ENCODE measurements at regions not wholly inside any gene's neighbourhood (a gene's known extent, or its start where the extent isn't known, plus 50 kb on each side); places are given as distances from the start of the nearest gene placed in this dataset.

DNA sequence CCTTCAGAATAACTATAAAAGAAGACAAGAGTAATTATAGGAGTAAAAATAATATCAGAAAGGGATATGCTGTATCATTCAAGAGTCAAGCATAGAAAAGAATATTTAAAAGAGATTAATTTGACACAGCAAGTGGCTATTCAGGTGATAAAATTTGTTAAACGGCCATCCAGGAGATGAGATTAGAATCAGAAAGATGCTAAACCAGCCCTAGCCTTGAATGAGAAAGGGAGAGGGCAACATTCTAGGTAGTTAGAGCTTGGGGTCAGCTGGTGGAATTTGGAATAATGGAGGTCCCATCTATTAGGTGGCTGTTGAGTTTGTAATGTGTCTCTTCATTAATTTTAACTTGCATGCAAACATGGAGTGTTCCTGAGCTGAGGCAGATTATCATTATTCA is 350.5 kb upstream of the PABPC4L start:
- ChIA-PET CTCF (no interaction called here), POLR2A (no interaction called here), RAD21 (ENCODE audit: low non-redundant PET in 1 of 2, low total read pairs in 2 of 2, uncharacterized antibody in 2 of 2, unreplicated experiment in 2 of 2) (no interaction called here)
- Histone ChIP-seq H3K36me3 (ENCODE audit: control insufficient read depth in 1 of 2, insufficient read depth in 2 of 2, low read length in 2 of 2) (no peaks in the 10 kb centered on the region), H3K9ac (ENCODE audit: low read length) (no peak overlapping the region), H3K4me2 (ENCODE audit: low read length) (no peak overlapping the region), H2AFZ (ENCODE audit: low read depth, low read length, poor library complexity, severe bottlenecking) (no peak overlapping the region), H3K9me2 (ENCODE audit: insufficient read depth) (no peaks in the 10 kb centered on the region; the same call in 1 of the 2 replicates), H3K9me3 (ENCODE audit: control insufficient read depth in 1 of 2, insufficient read depth in 1 of 2, low read depth in 1 of 2, low read length in 2 of 2) (peaks cover 0 to 7% of the 10 kb centered on the region in 2 experiments; a peak in 1 of 4 replicates), H3K27me3 (ENCODE audit: insufficient read depth, low read length) (no peaks in the 10 kb centered on the region), H3K4me3 (replicated peaks in 1 of 2; ENCODE audit: low read depth in 1 of 2, low read length in 2 of 2) (no peak overlapping the region), H3K79me2 (ENCODE audit: insufficient read depth, low read length) (no peaks in the 10 kb centered on the region), H4K20me1 (ENCODE audit: insufficient read depth) (no peaks in the 10 kb centered on the region), H3K27ac (ENCODE audit: low read depth, low read length) (no peak overlapping the region), H3K4me1 (ENCODE audit: control insufficient read depth in 1 of 2, insufficient read depth in 2 of 2, low read length in 2 of 2) (no peaks in the 10 kb centered on the region)
- BruUV-seq (replicated peaks): no TSS peak
- ATAC-seq: no peak
- no peak for DNase-seq (ENCODE audit: low read depth, low spot score)
- intact Hi-C loops (cut with micrococcal nuclease): no loop called here
- TF ChIP-seq SRF (IDR thresholded peaks at IDR 0.05; ENCODE audit: low read depth) (no peak), SP1 (IDR thresholded peaks at IDR 0.05; ENCODE audit: low read depth) (no peak), POLR2AphosphoS5 (IDR thresholded peaks at IDR 0.05; ENCODE audit: low read depth, low read length) (no peak)

DNA sequence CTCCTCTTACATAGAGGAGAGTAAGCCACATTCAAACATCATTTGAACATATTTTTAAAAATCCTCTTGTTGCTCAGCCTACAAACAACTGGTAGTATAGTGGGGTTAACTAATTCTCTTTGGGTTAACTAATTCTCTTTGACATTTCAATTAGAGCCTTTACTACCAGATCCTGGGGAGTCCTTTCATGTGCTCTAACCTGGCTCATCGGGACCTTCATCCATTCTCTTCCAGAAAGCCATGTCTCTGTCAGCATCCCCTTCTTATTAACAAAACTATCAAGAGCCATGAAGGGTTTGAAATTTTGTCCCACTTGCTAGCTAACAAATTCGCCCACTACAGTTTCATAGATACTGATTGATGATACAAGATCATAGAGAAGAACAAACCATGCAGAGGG is 349.8 kb upstream of the PABPC4L start:
- Histone ChIP-seq H3K27ac (ENCODE audit: low read depth, low read length) (no peak overlapping the region), H2AFZ (ENCODE audit: low read depth, low read length, poor library complexity, severe bottlenecking) (no peak overlapping the region), H3K36me3 (ENCODE audit: control insufficient read depth in 1 of 2, insufficient read depth in 2 of 2, low read length in 2 of 2) (no peaks in the 10 kb centered on the region), H3K9me3 (ENCODE audit: control insufficient read depth in 1 of 2, insufficient read depth in 1 of 2, low read depth in 1 of 2, low read length in 2 of 2) (peaks cover 0 to 7% of the 10 kb centered on the region in 2 experiments; a peak in 1 of 4 replicates), H3K4me3 (replicated peaks in 1 of 2; ENCODE audit: low read depth in 1 of 2, low read length in 2 of 2) (no peak overlapping the region), H3K27me3 (ENCODE audit: insufficient read depth, low read length) (no peaks in the 10 kb centered on the region), H3K9me2 (ENCODE audit: insufficient read depth) (no peaks in the 10 kb centered on the region; the same call in 1 of the 2 replicates), H3K4me2 (ENCODE audit: low read length) (no peak overlapping the region), H3K79me2 (ENCODE audit: insufficient read depth, low read length) (no peaks in the 10 kb centered on the region), H3K9ac (ENCODE audit: low read length) (no peak overlapping the region), H3K4me1 (ENCODE audit: control insufficient read depth in 1 of 2, insufficient read depth in 2 of 2, low read length in 2 of 2) (no peaks in the 10 kb centered on the region), H4K20me1 (ENCODE audit: insufficient read depth) (no peaks in the 10 kb centered on the region)
- DNase-seq (ENCODE audit: low read depth, low spot score) (no peak), ATAC-seq (no peak)
- ChIA-PET POLR2A (no interaction called here), RAD21 (ENCODE audit: low non-redundant PET in 1 of 2, low total read pairs in 2 of 2, uncharacterized antibody in 2 of 2, unreplicated experiment in 2 of 2) (no interaction called here), CTCF (no interaction called here)
- BruUV-seq (replicated peaks): no TSS peak
- intact Hi-C loops (cut with micrococcal nuclease): no loop called here
- TF ChIP-seq POLR2A (IDR thresholded peaks at IDR 0.05; ENCODE audit: borderline replicate concordance, extremely low read depth, insufficient read depth, insufficient read length): no peak
- TF ChIP-seq YY1 (IDR thresholded peaks at IDR 0.05; ENCODE audit: extremely low read depth, insufficient replicate concordance, low read depth, low read length): no peak
- no peak for TF ChIP-seq FOSL1 (IDR thresholded peaks at IDR 0.05; ENCODE audit: low read depth)
- TF ChIP-seq ELF1 (IDR thresholded peaks at IDR 0.05; ENCODE audit: borderline replicate concordance, low read depth): no peak
- TF ChIP-seq EZH2 (IDR thresholded peaks at IDR 0.05): no peak
- TF ChIP-seq, protein P1, sequence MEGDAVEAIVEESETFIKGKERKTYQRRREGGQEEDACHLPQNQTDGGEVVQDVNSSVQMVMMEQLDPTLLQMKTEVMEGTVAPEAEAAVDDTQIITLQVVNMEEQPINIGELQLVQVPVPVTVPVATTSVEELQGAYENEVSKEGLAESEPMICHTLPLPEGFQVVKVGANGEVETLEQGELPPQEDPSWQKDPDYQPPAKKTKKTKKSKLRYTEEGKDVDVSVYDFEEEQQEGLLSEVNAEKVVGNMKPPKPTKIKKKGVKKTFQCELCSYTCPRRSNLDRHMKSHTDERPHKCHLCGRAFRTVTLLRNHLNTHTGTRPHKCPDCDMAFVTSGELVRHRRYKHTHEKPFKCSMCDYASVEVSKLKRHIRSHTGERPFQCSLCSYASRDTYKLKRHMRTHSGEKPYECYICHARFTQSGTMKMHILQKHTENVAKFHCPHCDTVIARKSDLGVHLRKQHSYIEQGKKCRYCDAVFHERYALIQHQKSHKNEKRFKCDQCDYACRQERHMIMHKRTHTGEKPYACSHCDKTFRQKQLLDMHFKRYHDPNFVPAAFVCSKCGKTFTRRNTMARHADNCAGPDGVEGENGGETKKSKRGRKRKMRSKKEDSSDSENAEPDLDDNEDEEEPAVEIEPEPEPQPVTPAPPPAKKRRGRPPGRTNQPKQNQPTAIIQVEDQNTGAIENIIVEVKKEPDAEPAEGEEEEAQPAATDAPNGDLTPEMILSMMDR (IDR thresholded peaks at IDR 0.05 in 2 of 3, conservative IDR thresholded peaks at IDR 0.05 in 1 of 3; ENCODE audit: borderline replicate concordance in 1 of 3, insufficient read depth in 1 of 3, low read depth in 2 of 3, low read length in 2 of 3): no peak
- TF ChIP-seq, protein P2, sequence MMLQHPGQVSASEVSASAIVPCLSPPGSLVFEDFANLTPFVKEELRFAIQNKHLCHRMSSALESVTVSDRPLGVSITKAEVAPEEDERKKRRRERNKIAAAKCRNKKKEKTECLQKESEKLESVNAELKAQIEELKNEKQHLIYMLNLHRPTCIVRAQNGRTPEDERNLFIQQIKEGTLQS (IDR thresholded peaks at IDR 0.05): no peak
- TF ChIP-seq, protein P3, sequence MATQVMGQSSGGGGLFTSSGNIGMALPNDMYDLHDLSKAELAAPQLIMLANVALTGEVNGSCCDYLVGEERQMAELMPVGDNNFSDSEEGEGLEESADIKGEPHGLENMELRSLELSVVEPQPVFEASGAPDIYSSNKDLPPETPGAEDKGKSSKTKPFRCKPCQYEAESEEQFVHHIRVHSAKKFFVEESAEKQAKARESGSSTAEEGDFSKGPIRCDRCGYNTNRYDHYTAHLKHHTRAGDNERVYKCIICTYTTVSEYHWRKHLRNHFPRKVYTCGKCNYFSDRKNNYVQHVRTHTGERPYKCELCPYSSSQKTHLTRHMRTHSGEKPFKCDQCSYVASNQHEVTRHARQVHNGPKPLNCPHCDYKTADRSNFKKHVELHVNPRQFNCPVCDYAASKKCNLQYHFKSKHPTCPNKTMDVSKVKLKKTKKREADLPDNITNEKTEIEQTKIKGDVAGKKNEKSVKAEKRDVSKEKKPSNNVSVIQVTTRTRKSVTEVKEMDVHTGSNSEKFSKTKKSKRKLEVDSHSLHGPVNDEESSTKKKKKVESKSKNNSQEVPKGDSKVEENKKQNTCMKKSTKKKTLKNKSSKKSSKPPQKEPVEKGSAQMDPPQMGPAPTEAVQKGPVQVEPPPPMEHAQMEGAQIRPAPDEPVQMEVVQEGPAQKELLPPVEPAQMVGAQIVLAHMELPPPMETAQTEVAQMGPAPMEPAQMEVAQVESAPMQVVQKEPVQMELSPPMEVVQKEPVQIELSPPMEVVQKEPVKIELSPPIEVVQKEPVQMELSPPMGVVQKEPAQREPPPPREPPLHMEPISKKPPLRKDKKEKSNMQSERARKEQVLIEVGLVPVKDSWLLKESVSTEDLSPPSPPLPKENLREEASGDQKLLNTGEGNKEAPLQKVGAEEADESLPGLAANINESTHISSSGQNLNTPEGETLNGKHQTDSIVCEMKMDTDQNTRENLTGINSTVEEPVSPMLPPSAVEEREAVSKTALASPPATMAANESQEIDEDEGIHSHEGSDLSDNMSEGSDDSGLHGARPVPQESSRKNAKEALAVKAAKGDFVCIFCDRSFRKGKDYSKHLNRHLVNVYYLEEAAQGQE (IDR thresholded peaks at IDR 0.05; ENCODE audit: low read depth): no peak
- TF ChIP-seq SIN3A (IDR thresholded peaks at IDR 0.05; ENCODE audit: low read depth): no peak
- TF ChIP-seq POLR2AphosphoS5 (IDR thresholded peaks at IDR 0.05; ENCODE audit: low read depth, low read length): no peak
- TF ChIP-seq, protein P4, sequence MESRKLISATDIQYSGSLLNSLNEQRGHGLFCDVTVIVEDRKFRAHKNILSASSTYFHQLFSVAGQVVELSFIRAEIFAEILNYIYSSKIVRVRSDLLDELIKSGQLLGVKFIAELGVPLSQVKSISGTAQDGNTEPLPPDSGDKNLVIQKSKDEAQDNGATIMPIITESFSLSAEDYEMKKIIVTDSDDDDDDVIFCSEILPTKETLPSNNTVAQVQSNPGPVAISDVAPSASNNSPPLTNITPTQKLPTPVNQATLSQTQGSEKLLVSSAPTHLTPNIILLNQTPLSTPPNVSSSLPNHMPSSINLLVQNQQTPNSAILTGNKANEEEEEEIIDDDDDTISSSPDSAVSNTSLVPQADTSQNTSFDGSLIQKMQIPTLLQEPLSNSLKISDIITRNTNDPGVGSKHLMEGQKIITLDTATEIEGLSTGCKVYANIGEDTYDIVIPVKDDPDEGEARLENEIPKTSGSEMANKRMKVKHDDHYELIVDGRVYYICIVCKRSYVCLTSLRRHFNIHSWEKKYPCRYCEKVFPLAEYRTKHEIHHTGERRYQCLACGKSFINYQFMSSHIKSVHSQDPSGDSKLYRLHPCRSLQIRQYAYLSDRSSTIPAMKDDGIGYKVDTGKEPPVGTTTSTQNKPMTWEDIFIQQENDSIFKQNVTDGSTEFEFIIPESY (IDR thresholded peaks at IDR 0.05; ENCODE audit: extremely low read depth, insufficient replicate concordance, low read length): no peak

All from HCT116 (cell line).